Left ventricle myocardium inferior (tissue), 1 donor: ENCODE measurements at regions not wholly inside any gene's neighbourhood (a gene's known extent, or its start where the extent isn't known, plus 50 kb on each side); places are given as distances from the start of the nearest gene placed in this dataset.

Experiments used
- DNase-seq: peaks from one replicate; pipeline ENCODE4 v3.0.0-alpha.2; 2020
- H3K27ac ChIP-seq: fragments of 200-600 bp; replicated peaks from 2 replicates; pipeline ENCODE4 v1.8.0; 2021
- H3K27me3 ChIP-seq: fragments of 200-600 bp; 2 replicates; pipeline ENCODE4 v1.8.0; 2021; ENCODE audit warnings: low read depth
- H3K36me3 ChIP-seq: fragments of 200-600 bp; 2 replicates; pipeline ENCODE4 v1.8.0; 2021
- H3K4me1 ChIP-seq: fragments of 200-600 bp; 2 replicates; pipeline ENCODE4 v1.8.0; 2021
- H3K4me3 ChIP-seq: fragments of 200-600 bp; 2 replicates; pipeline ENCODE4 v1.8.0; 2021; ENCODE audit warnings: mild to moderate bottlenecking, moderate library complexity
- H3K9me3 ChIP-seq: fragments of 200-600 bp; replicated peaks from 2 replicates; pipeline ENCODE4 v1.8.0; 2021
- CTCF ChIP-seq: fragments of 200-600 bp; IDR thresholded peaks from 2 replicates; pipeline ENCODE4 v1.8.0; 2021; ENCODE audit warnings: antibody characterized with exemption, mild to moderate bottlenecking, borderline replicate concordance
- intact Hi-C: fragments of 100-400 bp; cut with micrococcal nuclease; formaldehyde crosslinking; loops from one replicate; pipeline ENCODE4 v1.11.0; 2022
- donor health status: DM: no; HTN: yes; CAD: no; lungs with severe emphysema.

- Histone ChIP-seq H3K4me3 (no peak overlapping the region), H3K4me1 (no peaks in the 10 kb centered on the region), H3K27me3 (no peaks in the 10 kb centered on the region), H3K9me3 (no peaks in the 10 kb centered on the region), H3K27ac (no peak overlapping the region), H3K36me3 (no peaks in the 10 kb centered on the region)
- intact Hi-C loops: no loop called here
- no peak for DNase-seq
- no peak for TF ChIP-seq CTCF
Observed at GRCh38 chr1:103239034-103239433, 130.7 kb upstream of the COL11A1 start.

GRCh38 chr1:103230061-103230460 is 121.7 kb upstream of the COL11A1 start:
- Histone ChIP-seq H3K4me1 (no peaks in the 10 kb centered on the region), H3K27ac (no peak overlapping the region)

GRCh38 chr1:103220631-103221041 is 112.3 kb upstream of the COL11A1 start:
- H3K27ac ChIP-seq: no peak overlapping the region
- intact Hi-C loops: no loop called here

More at GRCh38 chr1:103230061-103230460, 121.7 kb upstream of the COL11A1 start:
- intact Hi-C loops: no loop called here
- Histone ChIP-seq H3K36me3 (no peaks in the 10 kb centered on the region), H3K9me3 (no peaks in the 10 kb centered on the region), H3K27me3 (no peaks in the 10 kb centered on the region), H3K4me3 (no peak overlapping the region)
- no peak for DNase-seq
- TF ChIP-seq CTCF: no peak

GRCh38 chr1:103218821-103219220 is 110.5 kb upstream of the COL11A1 start:
- intact Hi-C loops: no loop called here
- Histone ChIP-seq H3K4me3 (no peak overlapping the region), H3K4me1 (no peaks in the 10 kb centered on the region), H3K27me3 (no peaks in the 10 kb centered on the region), H3K27ac (no peak overlapping the region), H3K9me3 (no peaks in the 10 kb centered on the region), H3K36me3 (no peaks in the 10 kb centered on the region)
- TF ChIP-seq CTCF: no peak
- no peak for DNase-seq

More at GRCh38 chr1:103220631-103221041, 112.3 kb upstream of the COL11A1 start:
- no peaks in the 10 kb centered on the region for H3K36me3 ChIP-seq
- no peaks in the 10 kb centered on the region for H3K4me1 ChIP-seq
- no peaks in the 10 kb centered on the region for H3K9me3 ChIP-seq
- DNase-seq: no peak
- no peaks in the 10 kb centered on the region for H3K27me3 ChIP-seq
- no peak overlapping the region for H3K4me3 ChIP-seq
- no peak for TF ChIP-seq CTCF

GRCh38 chr1:103218369-103218768 is 110.0 kb upstream of the COL11A1 start:
- Histone ChIP-seq H3K4me1 (no peaks in the 10 kb centered on the region), H3K36me3 (no peaks in the 10 kb centered on the region), H3K4me3 (no peak overlapping the region), H3K27me3 (no peaks in the 10 kb centered on the region), H3K9me3 (no peaks in the 10 kb centered on the region), H3K27ac (no peak overlapping the region)
- intact Hi-C loops: no loop called here
- no peak for TF ChIP-seq CTCF
- DNase-seq: no peak

GRCh38 chr1:103211073-103211472 is 102.8 kb upstream of the COL11A1 start:
- DNase-seq: no peak

More at GRCh38 chr1:103211073-103211472, 102.8 kb upstream of the COL11A1 start:
- no peaks in the 10 kb centered on the region for H3K9me3 ChIP-seq
- no peak overlapping the region for H3K4me3 ChIP-seq
- H3K27ac ChIP-seq: no peak overlapping the region
- intact Hi-C loops: no loop called here
- no peaks in the 10 kb centered on the region for H3K36me3 ChIP-seq
- no peak for TF ChIP-seq CTCF
- H3K4me1 ChIP-seq: no peaks in the 10 kb centered on the region
- H3K27me3 ChIP-seq: no peaks in the 10 kb centered on the region
